ENCODE measurements at regions not wholly inside any gene's neighbourhood (a gene's known extent, or its start where the extent isn't known, plus 50 kb on each side); places are given as distances from the start of the nearest gene placed in this dataset.

DNA sequence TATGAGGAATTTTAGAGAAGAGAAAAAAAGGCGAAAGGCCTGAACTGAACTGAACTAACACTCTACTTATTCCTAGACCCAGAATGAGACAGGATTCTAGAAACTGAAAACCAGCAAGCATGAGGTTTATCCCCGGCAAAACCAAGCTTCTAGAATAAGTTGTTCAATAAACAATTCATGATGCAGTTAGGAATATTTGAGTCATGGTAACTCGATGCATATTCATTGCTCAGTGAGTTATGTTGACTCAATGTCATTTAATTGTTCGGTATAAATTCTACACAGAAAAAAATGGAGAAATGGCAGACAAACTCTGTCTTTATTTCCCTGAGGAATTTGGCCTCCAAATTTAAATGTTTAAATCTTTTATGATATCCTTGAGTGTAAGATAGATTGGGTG, 321.5 kb downstream of the SATB2 start:
- TF ChIP-seq, protein P1, sequence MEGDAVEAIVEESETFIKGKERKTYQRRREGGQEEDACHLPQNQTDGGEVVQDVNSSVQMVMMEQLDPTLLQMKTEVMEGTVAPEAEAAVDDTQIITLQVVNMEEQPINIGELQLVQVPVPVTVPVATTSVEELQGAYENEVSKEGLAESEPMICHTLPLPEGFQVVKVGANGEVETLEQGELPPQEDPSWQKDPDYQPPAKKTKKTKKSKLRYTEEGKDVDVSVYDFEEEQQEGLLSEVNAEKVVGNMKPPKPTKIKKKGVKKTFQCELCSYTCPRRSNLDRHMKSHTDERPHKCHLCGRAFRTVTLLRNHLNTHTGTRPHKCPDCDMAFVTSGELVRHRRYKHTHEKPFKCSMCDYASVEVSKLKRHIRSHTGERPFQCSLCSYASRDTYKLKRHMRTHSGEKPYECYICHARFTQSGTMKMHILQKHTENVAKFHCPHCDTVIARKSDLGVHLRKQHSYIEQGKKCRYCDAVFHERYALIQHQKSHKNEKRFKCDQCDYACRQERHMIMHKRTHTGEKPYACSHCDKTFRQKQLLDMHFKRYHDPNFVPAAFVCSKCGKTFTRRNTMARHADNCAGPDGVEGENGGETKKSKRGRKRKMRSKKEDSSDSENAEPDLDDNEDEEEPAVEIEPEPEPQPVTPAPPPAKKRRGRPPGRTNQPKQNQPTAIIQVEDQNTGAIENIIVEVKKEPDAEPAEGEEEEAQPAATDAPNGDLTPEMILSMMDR (IDR thresholded peaks at IDR 0.05; ENCODE audit: low read depth, low read length), result no peak
- no peak for DNase-seq (ENCODE audit: extremely low read depth, low read depth)

DNA sequence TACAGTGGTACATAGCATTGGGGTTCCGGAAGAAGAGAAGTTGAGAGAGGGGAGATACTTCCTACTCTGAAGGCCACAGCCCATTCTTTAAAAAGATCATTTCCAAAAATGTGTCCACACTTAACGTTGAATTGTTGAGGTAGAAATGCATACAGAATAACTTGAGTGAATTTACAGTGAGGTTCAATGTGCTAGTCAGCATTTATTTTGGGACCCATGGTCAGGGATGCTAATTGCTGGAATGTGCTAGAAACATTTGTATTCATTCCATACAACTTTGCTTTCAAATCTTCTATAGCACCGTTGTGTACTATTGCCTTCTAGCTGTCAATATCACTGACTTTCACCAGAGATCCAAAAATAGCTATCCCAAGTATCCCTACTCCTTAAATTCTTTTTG, 325.9 kb downstream of the SATB2 start:
- DNase-seq (ENCODE audit: extremely low read depth, low read depth), result no peak
- TF ChIP-seq, protein P1 (IDR thresholded peaks at IDR 0.05; ENCODE audit: low read depth, low read length), result no peak

DNA sequence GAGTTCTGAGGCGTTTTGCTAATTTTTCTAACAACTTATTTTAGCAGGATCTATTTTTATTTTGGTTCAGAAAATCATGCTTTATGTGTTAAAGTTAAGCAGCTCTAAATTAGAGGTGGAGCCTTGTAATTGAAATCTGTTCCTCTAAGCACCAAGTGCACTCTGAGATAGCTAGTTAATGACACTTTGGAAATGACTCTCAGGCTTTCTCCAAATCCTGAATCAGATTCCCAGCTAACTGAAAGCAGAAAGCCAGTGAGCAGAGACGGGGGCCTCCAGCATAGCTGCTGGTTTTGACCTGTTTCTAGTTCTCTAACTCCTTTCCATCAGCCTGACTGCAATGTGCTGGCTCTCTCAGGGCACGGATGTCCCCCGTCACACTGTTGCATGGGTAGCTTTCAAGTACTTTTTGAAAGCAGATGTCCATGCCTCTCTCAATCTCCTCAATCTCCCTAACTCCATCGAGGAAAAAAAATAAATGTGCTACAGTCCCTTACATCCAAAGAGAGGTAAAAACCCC, 326.5 kb downstream of the SATB2 start:
- DNase-seq (ENCODE audit: extremely low read depth, low read depth), result no peak
- TF ChIP-seq, protein P1 (IDR thresholded peaks at IDR 0.05; ENCODE audit: low read depth, low read length), result no peak

DNA sequence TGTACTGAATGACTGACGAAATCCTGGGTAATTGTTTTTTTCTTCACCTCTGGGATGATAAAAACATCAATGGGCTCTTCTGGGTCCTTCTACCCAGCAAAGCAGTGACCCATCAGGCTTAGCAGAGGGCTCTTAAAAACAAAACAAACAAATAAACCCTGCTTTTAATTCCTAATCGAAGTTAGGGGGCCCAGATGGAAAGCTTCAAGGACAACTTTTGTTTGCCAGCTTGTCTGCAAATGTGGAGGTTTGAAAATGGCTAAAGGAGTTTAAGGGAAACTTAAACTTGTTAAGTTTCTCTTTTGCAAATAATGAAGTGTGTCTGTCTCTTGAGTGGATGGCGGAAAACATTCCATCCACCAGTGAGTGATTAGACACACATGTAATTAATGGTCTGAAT, 327.2 kb downstream of the SATB2 start:
- DNase-seq (ENCODE audit: extremely low read depth, low read depth), result no peak
- TF ChIP-seq, protein P1 (IDR thresholded peaks at IDR 0.05; ENCODE audit: low read depth, low read length), result no peak

DNA sequence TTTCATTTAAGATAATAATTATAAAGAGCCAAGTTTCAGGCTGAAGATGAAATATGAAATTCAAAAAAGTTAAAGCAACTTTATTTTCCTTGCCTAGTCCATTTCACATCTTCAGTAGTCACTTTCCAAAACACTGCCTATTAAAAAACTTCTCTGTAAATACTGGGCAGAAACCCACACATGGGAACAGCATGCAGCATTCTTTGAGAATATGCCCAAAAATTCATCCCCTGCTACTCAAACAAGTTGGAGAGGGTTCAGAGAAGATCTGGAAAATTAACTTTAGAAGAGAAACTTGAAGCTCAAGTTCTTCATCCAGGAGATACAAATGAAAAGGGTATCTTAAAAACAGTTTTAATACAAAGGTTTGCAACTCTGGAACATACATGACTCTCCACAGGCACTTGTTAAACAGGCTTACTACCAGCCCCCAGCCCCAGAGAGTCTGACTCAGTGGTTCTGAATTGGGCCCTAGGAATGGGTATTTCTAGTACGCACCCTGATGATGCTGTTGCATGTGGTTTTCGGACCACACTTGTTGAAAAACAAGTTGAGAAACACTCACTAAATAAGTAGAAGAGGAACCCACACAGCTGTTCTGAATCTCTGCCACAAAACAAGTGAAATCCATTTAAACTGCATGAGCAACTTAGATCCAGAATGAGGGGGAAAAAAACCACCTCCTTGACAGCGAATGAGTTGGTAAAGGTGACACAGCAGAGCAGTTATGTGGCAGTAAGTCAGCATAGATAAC, 329.1 kb downstream of the SATB2 start:
- no peak for DNase-seq (ENCODE audit: extremely low read depth, low read depth)
- TF ChIP-seq, protein P1 (IDR thresholded peaks at IDR 0.05; ENCODE audit: low read depth, low read length), result no peak

DNA sequence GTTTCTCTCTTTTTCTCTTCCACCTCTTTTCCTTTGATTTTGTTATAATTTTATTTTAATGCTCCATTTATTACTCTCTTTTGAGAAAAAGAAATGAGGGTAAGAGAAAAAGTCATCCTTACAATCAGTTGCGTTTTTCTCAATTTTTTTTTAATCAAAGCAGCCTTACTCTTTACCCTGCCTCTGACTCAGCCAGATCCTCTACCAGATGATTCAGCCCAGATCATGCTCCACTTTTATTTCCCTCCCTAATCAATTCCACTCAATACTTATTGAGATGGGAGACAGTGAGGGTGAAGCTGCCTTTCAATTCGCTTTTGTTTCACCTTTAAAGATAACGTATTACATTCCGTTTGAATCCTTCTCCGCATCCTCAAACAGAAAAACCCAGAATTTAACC, 337.9 kb downstream of the SATB2 start:
- no peak for DNase-seq (ENCODE audit: extremely low read depth, low read depth)
- TF ChIP-seq, protein P1 (IDR thresholded peaks at IDR 0.05; ENCODE audit: low read depth, low read length), result no peak

DNA sequence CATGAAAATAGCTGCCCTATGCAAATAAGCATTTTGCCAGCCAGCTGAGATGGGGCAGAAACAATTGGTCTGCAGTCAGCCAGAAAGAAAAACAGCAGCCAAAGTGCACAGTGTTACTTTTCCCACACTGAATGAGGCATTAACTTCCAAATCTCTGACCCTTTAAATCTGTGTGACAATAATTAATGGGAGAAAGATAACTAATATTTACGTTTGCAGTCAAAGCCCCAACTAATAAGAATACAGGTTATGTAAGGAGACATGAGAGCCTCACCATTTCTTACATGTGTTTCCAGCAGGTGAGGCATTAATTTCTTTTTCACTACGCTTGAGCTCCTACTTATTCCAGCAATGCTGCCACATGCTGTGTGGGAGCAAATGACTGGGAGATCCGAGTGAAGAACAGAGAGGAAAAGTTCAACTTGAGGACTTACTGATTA, 339.0 kb downstream of the SATB2 start:
- TF ChIP-seq, protein P1 (IDR thresholded peaks at IDR 0.05; ENCODE audit: low read depth, low read length), result no peak
- DNase-seq (ENCODE audit: extremely low read depth, low read depth), result no peak
